Endothelial cell of umbilical vein (primary cell): ENCODE measurements at regions not wholly inside any gene's neighbourhood (a gene's known extent, or its start where the extent isn't known, plus 50 kb on each side); places are given as distances from the start of the nearest gene placed in this dataset.

Source experiments
- BruUV-seq: library from RNA; stranded (reverse); fragments of 400-500 nt; replicated peaks from 2 replicates; lab custom pipeline; 2021; lab: Mats Ljungman, UMichigan
- CTCF ChIA-PET: fragments of 300-600, 350-600 bp; sonication (Branson Sonifier 250); formaldehyde crosslinking; loops from one replicate; lab custom pipeline; 2021; ENCODE audit warnings: antibody characterized with exemption, inconsistent platforms; lab: Charles Lee
- POLR2A ChIA-PET: fragments of 300-600, 350-600 bp; sonication (Branson Sonifier 250); formaldehyde crosslinking; loops from one replicate; lab custom pipeline; 2021; ENCODE audit warnings: antibody characterized with exemption, inconsistent platforms; lab: Charles Lee
- DNase-seq: peaks from one replicate; pipeline ENCODE4 v3.0.0-alpha.2; 2011; ENCODE audit warnings: low read depth, low spot score
- FAIRE-seq: peaks from 2 replicates; lab custom pipeline; 2011; peaks lifted over from hg19 to GRCh38; lab: Jason Lieb, UNC
- H2AFZ ChIP-seq: 2 replicates; pipeline ENCODE4 v1.6.0; 2012; ENCODE audit warnings: low read depth, low read length, control low read depth, inconsistent platforms
- H3K27ac ChIP-seq: 2 replicates; pipeline ENCODE4 v1.5.1; 2011; ENCODE audit warnings: low read depth, mild to moderate bottlenecking, control low read depth, low read length, moderate library complexity; ENCODE audit not compliant: insufficient read depth
- H3K27me3 ChIP-seq, 2 experiments: 2 replicates each; pipeline versions ENCODE4 v1.6.0 to v1.6.1; 2011; ENCODE audit warnings: low read length in 2 of 2, mixed read lengths in 1 of 2; ENCODE audit not compliant: control insufficient read depth in 2 of 2, insufficient read depth in 2 of 2
- H3K36me3 ChIP-seq, 2 experiments: 2 replicates in 1 of 2; 3 replicates in 1 of 2; pipeline ENCODE4 v1.5.1; 2011; ENCODE audit warnings: low read length in 2 of 2, mild to moderate bottlenecking in 1 of 2, moderate library complexity in 1 of 2; ENCODE audit not compliant: control insufficient read depth in 2 of 2, insufficient read depth in 2 of 2; ENCODE audit errors: extremely low read depth in 1 of 2
- H3K4me1 ChIP-seq: 3 replicates; pipeline ENCODE4 v1.5.1; 2011; ENCODE audit warnings: mild to moderate bottlenecking, low read length; ENCODE audit not compliant: control insufficient read depth, insufficient read depth; ENCODE audit errors: extremely low read depth
- H3K4me2 ChIP-seq: 2 replicates; pipeline ENCODE4 v1.6.1; 2011; ENCODE audit warnings: low read length, control low read depth, mixed read lengths; ENCODE audit not compliant: insufficient read depth
- H3K4me3 ChIP-seq, 3 experiments: fragments of 200-600 bp in 1 of 3; sonication (generic), shearing (Covaris generic) in 1 of 3; replicated peaks in 1 of 3; 2 replicates each; pipeline ENCODE4 v1.5.1; 2011 to 2016; ENCODE audit warnings: control low read depth in 3 of 3, low read length in 3 of 3, mild to moderate bottlenecking in 2 of 3, inconsistent platforms in 1 of 3, low read depth in 1 of 3, moderate library complexity in 1 of 3; ENCODE audit not compliant: insufficient read depth in 1 of 3
- H3K79me2 ChIP-seq: 2 replicates; pipeline ENCODE4 v1.6.0; 2012; ENCODE audit warnings: low read length, inconsistent platforms; ENCODE audit not compliant: control insufficient read depth, insufficient read depth
- H3K9ac ChIP-seq: replicated peaks from 2 replicates; pipeline ENCODE3; 2011; ENCODE audit warnings: low read length, control low read depth; ENCODE audit not compliant: insufficient read depth; ENCODE audit errors: extremely low read depth
- H3K9me1 ChIP-seq: replicated peaks from 3 replicates; pipeline ENCODE4 v1.6.0; 2011; ENCODE audit warnings: mild to moderate bottlenecking, low read length; ENCODE audit not compliant: control insufficient read depth, insufficient read depth; ENCODE audit errors: extremely low read depth
- H3K9me3 ChIP-seq: replicated peaks from 2 replicates; pipeline ENCODE4 v1.5.1; 2012; ENCODE audit warnings: low read length, inconsistent platforms; ENCODE audit not compliant: control insufficient read depth, insufficient read depth
- H4K20me1 ChIP-seq: replicated peaks from 2 replicates; pipeline ENCODE3; 2011; ENCODE audit warnings: mild to moderate bottlenecking, low read length; ENCODE audit not compliant: control insufficient read depth, insufficient read depth; ENCODE audit errors: extremely low read depth
- CTCF ChIP-seq, 2 donors: IDR thresholded peaks; 1 replicate in 1 of 2; 2 replicates in 1 of 2; pipeline ENCODE4 v1.5.1; 2011; ENCODE audit warnings: low read length in 2 of 2, mild to moderate bottlenecking in 2 of 2, moderate library complexity in 2 of 2, control low read depth in 1 of 2, inconsistent platforms in 1 of 2, low read depth in 1 of 2; ENCODE audit not compliant: insufficient read depth in 1 of 2; ENCODE audit errors: extremely low read depth in 1 of 2
- EZH2 ChIP-seq: IDR thresholded peaks from 2 replicates; pipeline ENCODE4 v1.6.1; 2012; ENCODE audit warnings: borderline replicate concordance, low read depth, mild to moderate bottlenecking, moderate library complexity, low read length, inconsistent platforms; ENCODE audit not compliant: severe bottlenecking
- FOS ChIP-seq: IDR thresholded peaks from 2 replicates; pipeline ENCODE4 v1.6.1; 2011; ENCODE audit warnings: mild to moderate bottlenecking, low read length, moderate library complexity, borderline replicate concordance; ENCODE audit not compliant: insufficient read depth
- GATA2 ChIP-seq: IDR thresholded peaks from 2 replicates; pipeline ENCODE4 v1.7.0; 2011; ENCODE audit warnings: low read depth, mild to moderate bottlenecking, moderate library complexity, mixed read lengths, low read length; ENCODE audit not compliant: insufficient read length, insufficient read depth
- JUN ChIP-seq: IDR thresholded peaks from 2 replicates; pipeline ENCODE4 v1.6.1; 2011; ENCODE audit warnings: borderline replicate concordance, low read depth; ENCODE audit not compliant: insufficient read length, insufficient read depth
- MAX ChIP-seq: IDR thresholded peaks from 2 replicates; pipeline ENCODE4 v1.6.1; 2011; ENCODE audit not compliant: insufficient read depth, insufficient read length
- MYC ChIP-seq: IDR thresholded peaks from one replicate; pipeline ENCODE4 v1.6.1; 2011; ENCODE audit warnings: mild to moderate bottlenecking, low read depth, low read length
- POLR2A ChIP-seq: IDR thresholded peaks from 2 replicates; pipeline ENCODE4 v1.6.1; 2012; ENCODE audit warnings: low read depth, mild to moderate bottlenecking, control low read depth, low read length
- POLR2AphosphoS5 ChIP-seq: IDR thresholded peaks from 2 replicates; pipeline ENCODE4 v1.6.1; 2012; ENCODE audit warnings: low read depth, mild to moderate bottlenecking, control low read depth, low read length, moderate library complexity; ENCODE audit not compliant: insufficient read depth
- dilution Hi-C: fragments of 300-500 bp; cut with MboI; formaldehyde crosslinking; loops from one replicate; pipeline ENCODE4 v1.15.0; 2019; ENCODE audit warnings: low sequenced_read_pairs; ENCODE audit not compliant: extremely low pct_ligation_motif_present
- intact Hi-C: fragments of 100-400 bp; cut with micrococcal nuclease; formaldehyde crosslinking; loops from one replicate; pipeline ENCODE4 v1.10.0; 2022

GRCh38 chr4:124306352-124306751 lies 406.2 kb downstream of the ANKRD50 start:
- Histone ChIP-seq H3K9me3 (no peaks in the 10 kb centered on the region), H2AFZ (no peak overlapping the region), H3K36me3 (no peaks in the 10 kb centered on the region), H3K79me2 (no peaks in the 10 kb centered on the region), H3K27me3 (no peaks in the 10 kb centered on the region), H3K4me1 (no peaks in the 10 kb centered on the region), H3K27ac (no peak overlapping the region), H3K4me2 (no peak overlapping the region), H3K9me1 (no peaks in the 10 kb centered on the region), H3K9ac (no peak overlapping the region), H3K4me3 (no peak overlapping the region), H4K20me1 (no peaks in the 10 kb centered on the region)
- ChIA-PET CTCF (interaction anchor here (3.1 kb wide), 1 partner anchor 17 kb away, joined by 13 read pairs; no protein-coding TSS in a partner anchor), POLR2A (no interaction called here)
- no TSS peak for BruUV-seq
- TF ChIP-seq MAX (no peak), EZH2 (no peak), MYC (no peak), FOS (no peak), JUN (no peak), POLR2A (no peak), GATA2 (no peak)
- DNase-seq = no peak
- dilution Hi-C loops = no loop called here
- intact Hi-C loops = no loop called here
- FAIRE-seq = no peak

GRCh38 chr4:124307143-124307542 lies 405.4 kb downstream of the ANKRD50 start:
- intact Hi-C loops (no loop called here), dilution Hi-C loops (no loop called here)
- Histone ChIP-seq H3K79me2 (no peaks in the 10 kb centered on the region), H3K4me2 (no peak overlapping the region), H3K9me1 (no peaks in the 10 kb centered on the region), H3K9ac (no peak overlapping the region), H4K20me1 (no peaks in the 10 kb centered on the region), H3K27me3 (no peaks in the 10 kb centered on the region), H2AFZ (no peak overlapping the region), H3K36me3 (no peaks in the 10 kb centered on the region), H3K27ac (no peak overlapping the region), H3K4me3 (no peak overlapping the region), H3K9me3 (no peaks in the 10 kb centered on the region), H3K4me1 (no peaks in the 10 kb centered on the region)
- DNase-seq = no peak
- BruUV-seq = no TSS peak
- FAIRE-seq = no peak
- ChIA-PET POLR2A (no interaction called here), CTCF (interaction anchor here (0.7 to 3.1 kb wide), 3 partner anchors 16 to 762 kb away, joined by 3 to 13 read pairs (median 3); no protein-coding TSS in a partner anchor)
- TF ChIP-seq POLR2A = no peak
- no peak for TF ChIP-seq MAX
- TF ChIP-seq POLR2AphosphoS5 = no peak
- no peak for TF ChIP-seq FOS
- TF ChIP-seq JUN = no peak
- TF ChIP-seq CTCF (IDR thresholded peaks at IDR 0.05; ENCODE audit: extremely low read depth in 1 of 2, insufficient read depth in 1 of 2, low read depth in 1 of 2, low read length in 2 of 2) = no peak
- TF ChIP-seq MYC = no peak
- no peak for TF ChIP-seq EZH2
- TF ChIP-seq GATA2 = no peak
